NCI-H146 treated with DMSO at 0.1 percent for 48 hours (cell line): ENCODE measurements at regions not wholly inside any gene's neighbourhood (a gene's known extent, or its start where the extent isn't known, plus 50 kb on each side); places are given as distances from the start of the nearest gene placed in this dataset.

Source experiments
- DNase-seq: peaks from one replicate; lab custom pipeline; 2025; ENCODE audit not compliant: unreplicated experiment; lab: John Stamatoyannopoulos, UW

DNA sequence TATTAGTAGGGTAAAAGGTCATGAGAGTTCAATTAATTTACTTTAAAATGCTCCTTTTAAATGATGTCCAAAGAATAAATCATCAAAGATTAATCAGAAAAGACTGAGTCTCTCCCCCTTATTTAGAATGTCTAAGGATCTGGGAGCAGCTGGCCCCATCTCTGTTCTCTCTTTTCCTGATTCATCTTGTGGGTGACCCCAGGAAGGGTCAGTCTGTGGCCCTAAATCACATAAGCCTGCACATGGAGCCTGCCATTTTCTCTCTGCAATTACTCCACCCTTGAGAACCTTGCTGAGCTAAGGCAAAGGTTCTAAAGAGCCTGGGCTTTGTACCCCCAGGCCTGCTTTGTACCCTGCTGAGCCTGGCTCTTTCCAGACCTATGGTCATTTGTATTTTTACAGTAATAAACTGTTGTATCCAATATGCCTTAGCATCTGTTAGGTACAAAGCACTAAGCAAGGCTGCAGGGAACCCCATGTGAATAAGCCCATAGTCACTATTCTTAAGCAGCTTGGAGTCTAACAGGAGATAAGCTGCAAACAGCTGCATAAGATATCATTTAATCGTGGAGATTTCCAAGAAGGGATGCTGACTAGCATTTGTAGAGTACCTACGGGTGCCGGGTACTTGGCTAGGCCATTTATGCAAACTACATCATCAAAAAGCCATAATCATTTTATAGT lies 431.0 kb upstream of the MARCKS start:
- DNase-seq = no peak

DNA sequence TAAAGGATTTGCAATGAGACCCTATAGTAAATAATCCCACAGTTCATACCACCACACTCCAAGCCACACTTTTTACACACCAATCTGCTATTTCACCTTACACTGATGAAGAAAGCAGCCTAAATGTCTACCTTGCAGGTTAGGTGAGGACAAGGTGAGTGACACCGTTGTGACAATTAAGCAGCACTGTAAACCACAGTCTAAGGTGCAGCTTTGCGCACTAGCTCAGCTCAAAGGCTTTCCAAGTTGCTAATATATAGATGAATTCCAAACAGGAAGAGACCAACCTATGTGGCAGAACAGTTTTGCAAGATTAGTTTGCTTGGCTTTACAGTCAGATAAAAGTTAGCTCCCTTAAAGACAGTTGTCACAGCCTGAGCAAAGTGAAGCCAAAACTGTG lies 429.5 kb upstream of the MARCKS start:
- DNase-seq = no peak

DNA sequence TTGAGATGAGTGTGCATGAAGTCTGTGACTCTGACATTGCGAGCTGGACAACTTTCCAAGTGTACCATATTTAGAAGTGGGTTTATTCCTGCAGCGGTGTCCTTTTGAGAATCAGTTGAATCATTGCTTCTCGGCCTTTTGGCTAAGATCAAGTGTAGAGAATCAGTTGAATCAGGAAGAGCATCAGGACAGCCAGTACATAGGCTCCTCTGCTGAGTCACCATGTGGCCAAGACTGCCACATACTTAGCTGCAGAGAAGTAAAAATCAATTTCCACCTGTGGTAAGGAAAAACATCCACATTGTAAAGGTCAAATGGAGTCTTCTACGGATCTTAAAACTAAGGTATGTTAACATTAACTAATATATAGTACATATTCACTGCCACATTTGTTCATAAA lies 428.4 kb upstream of the MARCKS start:
- no peak for DNase-seq

DNA sequence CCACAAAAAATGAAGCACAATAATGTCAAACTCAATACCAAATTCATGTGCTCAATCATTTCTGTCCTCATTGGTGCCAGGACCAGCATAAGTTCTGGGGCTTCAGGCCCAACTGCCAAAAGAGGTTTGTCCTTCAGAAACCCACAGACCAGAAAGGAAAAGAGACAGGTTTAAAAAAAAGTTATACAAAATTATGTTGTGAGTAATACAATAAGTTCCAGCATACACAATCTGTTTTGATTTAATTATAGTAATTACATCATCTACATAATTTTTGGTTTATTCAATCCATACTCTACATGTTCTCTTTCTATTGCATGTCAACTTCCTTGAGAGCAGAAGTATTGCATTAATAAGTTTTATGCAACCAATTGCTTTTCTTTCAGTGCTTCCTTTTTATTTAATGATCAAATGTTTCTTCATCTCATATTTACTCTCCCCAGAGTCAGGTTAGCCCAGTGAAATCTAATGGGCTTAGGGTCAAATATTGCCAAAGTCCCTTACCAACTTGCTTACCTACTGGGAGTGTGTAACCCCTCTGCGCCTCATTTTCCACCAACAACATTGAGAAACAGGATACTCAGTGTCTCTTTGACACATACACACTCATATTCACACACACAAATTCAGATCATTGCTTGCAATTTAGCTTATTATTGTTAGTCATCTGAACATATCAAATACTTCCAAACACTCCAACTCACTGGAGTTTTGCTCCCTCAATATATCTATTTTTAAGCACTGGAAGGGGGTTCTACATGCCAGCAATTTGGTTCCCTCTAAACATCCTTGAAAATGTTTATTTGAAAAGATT lies 424.4 kb upstream of the MARCKS start:
- DNase-seq = no peak

DNA sequence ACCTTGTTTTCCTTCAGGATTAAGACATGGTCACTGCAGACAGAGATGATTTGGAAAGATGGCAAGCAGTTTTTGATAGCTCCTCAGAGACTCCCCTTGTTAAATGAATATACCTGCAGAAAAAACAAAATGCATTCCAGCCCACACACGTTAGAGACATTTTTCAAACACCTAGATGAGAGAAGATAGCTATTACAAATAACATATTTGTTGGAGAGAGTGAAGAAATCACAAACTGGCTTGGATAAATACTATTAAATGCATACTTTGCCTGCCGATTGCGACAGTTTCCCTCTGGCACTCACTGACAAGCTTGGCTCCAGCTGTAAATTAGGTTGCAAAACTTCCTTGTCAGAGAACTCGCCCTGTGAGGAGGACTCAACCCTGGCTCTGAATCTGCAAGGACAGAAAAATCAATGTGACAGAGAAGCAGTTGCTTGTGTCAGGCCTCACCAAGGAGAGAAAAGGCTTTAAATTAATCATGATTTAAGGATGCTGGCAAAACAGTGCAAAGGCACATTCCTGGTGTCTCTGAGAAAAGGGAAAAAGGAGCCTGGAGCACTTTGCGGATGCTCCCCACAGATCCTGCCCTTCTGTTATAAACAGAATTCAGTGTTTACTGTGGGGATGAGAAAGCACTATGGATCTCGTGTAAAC lies 423.7 kb upstream of the MARCKS start:
- no peak for DNase-seq

DNA sequence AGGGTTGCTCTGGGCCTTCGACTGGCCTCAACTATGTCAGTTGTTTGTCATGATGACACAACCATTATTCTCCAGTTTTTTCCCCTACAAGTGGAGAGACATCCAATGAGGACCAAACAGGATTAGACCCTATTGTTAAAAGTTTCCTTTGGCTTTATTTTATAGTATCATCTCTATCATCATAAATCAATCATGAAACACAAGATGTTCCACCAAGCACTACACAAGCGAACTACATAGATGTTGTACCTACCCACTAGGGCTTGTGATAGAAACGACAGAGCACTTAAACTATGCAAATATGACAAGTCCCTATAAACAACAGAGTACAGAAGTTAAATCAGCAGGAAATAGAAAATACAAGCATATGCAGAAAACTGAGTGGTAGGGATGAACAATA lies 422.5 kb upstream of the MARCKS start:
- no peak for DNase-seq

DNA sequence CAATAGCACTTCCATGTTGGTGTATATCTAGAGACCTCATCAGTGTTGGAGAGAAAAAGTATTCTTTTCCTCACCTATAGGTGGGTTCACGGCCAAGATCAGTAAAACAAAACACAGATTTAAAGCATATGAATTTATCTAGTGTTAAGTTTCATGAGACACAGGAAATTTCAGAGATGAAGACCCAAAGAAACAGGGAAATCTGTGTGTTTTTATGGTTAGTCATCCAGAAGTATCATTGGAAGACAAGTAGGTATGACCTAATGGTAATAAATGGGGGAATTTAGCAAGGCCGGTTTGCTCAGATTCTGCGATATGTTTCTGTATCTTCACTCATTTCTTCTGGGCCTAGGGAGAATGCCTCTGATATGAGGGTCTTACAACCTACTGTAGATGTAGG lies 419.6 kb upstream of the MARCKS start:
- DNase-seq = no peak

DNA sequence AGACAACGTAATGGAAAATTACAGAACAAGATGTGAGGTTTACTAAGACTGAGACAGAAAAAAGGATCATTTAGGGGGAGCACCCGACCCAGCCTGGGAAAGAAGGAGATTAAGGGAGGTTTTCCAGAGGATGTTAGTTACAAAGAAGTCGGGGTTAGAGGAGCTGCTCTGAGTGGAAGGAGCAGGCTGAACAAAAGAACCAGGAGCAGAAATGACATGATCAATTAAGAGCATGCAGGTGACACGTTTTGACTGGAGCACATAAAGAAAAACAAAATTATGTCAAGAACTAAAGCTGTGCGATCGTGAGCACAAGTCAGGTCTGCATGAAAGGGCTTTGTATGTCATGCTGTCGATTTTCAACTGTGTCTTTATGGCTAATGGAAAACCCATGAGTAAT lies 417.3 kb upstream of the MARCKS start:
- no peak for DNase-seq

DNA sequence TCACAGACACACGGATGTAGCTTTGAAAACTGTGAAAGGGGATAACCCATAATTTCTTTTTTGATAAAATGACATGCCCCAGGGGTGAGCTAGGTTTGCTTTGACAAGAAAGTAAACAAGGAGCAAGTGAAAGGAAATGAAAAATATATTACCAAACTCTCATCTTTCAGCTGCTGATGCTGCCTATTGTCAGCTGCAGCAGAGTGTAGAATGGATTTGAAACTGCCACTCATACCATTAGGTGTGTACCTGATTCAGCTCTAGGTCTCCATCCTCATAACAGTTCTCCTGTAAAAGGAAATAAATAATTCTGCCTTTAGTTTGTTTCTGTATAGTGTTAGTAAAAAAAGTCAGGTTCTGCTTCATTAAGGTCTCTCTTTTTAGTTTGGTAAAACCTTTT lies 415.1 kb upstream of the MARCKS start:
- peak; percentile 85 for DNase-seq

DNA sequence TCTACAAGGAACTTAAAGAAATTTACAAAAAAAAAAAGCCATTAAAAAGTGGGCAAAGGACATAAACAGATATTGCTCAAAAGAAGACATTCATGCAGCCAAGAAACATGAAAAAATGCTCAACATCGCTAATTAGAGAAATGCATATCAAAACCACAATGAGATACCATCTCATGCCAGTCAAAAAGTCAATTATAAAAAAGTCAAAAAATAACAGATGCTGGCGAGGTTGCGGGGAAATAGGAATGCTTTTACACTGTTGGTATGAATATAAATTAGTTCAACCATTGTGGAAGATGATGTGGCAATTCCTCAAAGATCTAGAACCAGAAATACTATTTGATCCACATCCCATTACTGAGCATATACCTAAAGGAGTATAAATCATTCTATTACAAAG lies 411.9 kb upstream of the MARCKS start:
- no peak for DNase-seq

DNA sequence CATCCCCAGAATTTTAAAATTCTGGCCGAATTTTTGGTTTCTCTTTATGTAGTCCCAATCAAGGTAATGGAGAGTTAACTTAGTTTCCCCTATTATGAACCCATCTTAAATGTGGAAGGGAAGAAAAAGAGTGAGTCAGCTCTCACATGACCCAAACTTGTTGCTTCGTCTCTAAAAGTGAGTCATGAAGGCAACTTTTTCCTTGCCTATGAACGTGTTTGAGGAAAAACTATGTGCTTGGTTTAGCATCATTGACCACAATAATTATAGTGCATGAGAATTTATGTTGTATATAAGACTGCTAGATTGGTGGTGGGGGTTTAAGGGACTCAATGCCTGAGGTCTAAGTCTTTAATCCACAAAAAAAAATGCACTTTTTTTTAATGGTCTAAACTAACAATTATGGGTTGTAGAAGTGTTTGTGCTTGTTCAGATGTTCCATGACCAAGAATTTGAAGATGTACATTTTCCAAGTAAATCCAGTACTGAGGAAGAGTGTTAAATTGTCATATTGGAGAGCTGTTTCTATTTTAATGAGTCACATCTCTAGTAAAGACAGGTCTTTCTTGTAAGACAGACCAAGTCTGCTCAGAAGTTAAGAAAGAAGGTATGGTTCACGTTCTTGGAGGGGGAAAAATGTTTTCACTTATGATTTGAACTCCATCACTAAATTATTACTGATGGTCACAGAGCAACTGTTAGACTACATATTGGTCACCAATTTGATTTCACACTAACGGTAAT lies 409.9 kb upstream of the MARCKS start:
- DNase-seq = no peak

DNA sequence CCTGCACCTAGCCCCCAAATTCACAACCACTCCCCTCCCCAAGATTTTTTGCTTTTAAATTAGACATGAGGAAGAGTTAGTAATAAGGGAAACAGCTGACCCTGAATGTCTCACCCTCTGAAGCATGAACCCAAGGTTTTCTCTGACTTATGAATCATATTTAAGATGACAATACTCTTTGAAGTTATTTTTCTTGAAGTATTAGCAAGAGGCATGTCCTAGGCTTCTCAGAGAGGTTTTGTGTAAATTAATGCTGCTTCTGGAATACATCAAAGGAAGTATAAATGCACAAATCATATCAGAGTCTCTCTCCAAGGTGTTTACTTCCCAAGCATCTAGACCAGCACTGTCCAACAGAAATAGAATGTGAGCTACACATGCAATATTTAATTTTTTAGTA lies 408.1 kb upstream of the MARCKS start:
- no peak for DNase-seq

DNA sequence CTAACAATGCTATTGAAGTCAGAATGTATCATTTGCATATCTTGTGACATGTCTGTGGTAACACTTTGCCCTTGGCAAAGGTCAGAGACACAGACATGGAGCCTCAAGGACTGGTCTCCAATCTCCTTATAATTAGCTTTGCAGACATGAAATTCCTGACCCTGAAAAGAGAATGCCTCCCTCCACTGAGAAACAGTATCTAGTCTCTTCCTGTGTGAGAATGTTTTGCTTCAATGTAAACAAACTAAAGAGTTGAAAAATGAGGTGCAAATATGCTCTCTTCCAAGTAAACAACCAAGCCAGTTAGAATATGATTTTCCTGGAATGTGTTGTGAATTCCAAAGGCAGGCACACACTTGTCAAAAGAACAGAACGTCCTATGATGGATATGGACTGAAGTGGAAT lies 407.1 kb upstream of the MARCKS start:
- DNase-seq = no peak

DNA sequence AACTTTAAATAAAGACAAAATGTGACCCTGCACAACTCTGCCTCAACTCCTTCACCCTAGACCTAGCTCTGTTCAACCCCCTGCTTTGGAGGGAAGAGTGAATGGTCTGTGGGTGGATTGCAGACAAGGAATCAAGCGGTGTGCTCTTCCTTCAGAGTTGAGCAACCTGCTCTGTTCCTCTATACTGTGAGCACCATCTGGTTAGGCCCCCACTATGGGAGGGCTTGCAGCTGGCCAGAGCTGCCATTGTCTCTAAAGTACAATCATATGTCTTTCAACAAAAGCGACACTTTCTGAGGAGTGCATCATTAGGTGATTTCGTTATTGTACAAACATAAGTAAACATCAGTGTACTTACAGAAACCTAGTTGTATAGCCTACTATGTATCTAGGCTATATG lies 406.1 kb upstream of the MARCKS start:
- DNase-seq = no peak

DNA sequence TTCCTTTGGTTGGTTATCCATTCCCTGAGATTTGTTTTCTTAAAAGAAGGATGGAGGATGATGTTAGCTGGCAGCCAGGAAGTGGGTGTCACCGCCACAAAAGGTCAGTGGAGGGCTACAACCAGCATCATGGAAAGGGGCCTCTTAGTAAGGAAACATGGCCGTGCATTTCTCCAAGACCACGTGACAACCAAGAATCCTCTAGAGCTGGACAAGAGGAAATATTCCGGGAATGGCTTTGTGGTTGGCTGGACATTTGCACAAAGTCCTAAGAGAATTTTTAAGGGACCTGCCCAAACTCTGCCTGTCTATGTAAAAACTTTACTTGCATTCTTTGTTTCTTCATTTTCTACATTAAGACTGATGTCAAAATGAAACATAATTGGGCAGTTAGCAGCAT lies 399.9 kb upstream of the MARCKS start:
- no peak for DNase-seq

DNA sequence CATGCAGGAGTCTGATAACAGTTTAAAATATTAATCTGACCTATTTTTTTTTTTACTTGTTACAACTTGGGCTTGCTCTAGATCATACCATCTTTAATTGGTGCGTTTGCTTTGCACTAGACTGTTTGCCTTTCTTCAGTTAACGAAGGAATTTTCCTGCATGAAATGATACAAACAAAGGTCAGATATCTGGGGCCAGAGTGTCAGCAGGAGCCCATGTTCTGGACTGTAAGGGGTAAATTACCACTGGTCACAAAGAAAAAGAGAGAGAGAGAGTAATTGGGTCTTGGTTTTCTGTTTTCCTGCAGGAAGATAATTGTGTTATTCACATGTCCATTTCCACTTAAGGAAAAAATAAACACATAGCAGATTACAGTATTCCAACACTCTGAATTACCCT lies 399.4 kb upstream of the MARCKS start:
- DNase-seq = no peak

DNA sequence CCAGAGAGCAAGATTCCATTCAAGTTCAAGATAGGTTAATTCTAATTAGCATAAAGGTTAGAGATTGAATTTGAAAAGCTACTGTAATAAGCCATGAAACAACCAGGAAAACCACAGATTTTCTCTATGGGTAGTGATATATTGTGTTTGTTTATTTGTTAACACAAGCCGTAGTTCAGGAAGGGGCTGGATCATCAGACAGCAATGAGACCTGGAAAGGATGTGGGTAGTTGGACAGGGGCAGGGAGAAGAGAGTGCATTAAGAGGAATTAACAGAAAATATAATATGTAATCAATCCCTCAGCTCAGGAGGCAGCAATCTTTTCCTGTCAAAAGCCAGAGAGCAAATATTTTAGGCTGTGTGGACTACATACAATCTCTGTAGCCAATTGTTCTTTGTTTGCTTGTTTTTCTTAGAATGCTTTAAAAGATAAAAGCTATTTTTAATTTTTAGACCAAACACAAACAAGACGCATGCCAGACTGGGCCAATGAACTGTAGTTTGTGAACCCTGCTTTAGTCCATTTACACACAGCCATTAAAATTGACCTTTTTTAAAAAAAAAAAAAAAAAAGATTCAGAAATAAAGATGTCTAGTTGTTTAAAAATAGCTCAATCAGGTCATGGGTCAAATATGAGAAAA lies 398.7 kb upstream of the MARCKS start:
- DNase-seq = no peak

DNA sequence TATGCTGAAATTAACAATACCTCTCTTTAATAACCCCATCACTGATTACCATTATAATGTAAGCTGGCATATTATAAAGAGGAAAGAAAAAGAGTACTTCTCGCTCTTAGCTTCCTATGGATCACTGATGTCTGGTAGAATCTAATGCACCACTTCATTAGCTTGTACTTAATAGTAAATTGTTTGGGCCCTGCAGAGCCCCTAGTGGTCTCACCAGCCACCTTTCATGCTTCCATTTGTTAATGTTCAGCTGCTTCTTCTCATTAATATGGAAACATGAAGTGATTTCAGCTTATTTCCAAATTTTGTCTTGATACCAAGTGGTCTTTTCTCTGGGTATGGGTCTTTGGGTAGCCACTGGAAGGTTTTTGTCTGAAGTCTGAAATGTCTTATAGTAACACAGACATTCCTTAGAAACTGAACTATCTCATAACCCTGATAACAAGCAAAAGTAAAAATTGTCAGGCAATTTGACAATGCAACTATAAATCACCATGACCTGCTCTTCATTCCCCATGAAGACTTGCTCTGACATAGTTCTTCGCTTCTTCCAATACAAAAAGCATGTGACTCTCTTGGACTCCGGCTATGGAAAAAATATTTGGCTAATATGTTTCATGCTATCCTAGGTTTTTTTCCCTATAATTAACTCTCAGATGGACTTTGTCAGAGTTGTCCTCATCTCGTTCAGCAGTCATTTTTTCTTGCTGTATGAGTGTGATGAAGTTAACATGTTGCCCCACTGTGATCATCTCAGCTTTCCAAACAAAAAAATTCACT lies 395.8 kb upstream of the MARCKS start:
- DNase-seq = no peak

DNA sequence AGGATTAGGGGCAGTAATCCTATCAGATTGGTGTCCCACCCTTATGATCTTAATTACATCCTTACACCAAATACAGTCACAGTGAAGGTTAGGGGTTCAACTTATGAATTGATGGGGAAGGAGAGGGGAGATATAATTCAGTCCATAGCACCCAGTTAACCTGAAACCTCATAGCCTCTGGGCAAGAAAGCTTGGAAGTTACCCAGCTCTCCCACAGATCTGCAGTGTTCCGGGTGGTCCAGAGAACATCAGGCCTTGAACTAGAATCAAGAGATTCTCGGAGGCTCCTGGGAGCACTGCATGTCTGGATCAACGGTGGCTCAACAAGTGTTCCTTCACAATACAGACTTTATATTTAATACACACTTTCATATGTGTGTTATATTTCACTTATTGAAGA lies 392.6 kb upstream of the MARCKS start:
- no peak for DNase-seq

DNA sequence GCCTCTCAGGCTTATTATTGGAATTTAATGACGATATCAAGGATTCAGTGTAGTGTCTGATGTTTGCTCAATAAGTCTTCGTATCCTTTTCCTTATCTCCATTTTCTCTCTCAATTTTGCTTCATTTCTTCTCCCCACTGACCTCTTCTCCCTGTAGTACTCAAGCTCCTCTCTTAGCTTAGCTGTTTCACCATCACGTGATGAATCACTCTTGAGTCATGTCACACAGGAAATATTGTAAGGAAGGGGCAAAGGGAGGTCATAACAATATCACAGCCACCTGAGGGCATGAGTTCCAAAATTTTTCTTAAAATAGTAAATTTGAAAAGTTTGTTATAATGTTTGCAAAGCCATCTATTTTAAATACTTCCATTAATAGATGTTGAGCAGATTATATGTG lies 392.2 kb upstream of the MARCKS start:
- no peak for DNase-seq
